H1 (cell line): ENCODE measurements at regions not wholly inside any gene's neighbourhood (a gene's known extent, or its start where the extent isn't known, plus 50 kb on each side); places are given as distances from the start of the nearest gene placed in this dataset.

Experiments used
- CTCF ChIA-PET: fragments of 300-600 bp; sonication (Branson Sonifier 250); formaldehyde crosslinking; loops from one replicate; lab custom pipeline; 2021; ENCODE audit not compliant: partially characterized antibody; lab: Charles Lee
- POLR2A ChIA-PET: fragments of 300-600 bp; sonication (Branson Sonifier 250); formaldehyde crosslinking; loops from one replicate; lab custom pipeline; 2021; ENCODE audit warnings: inconsistent platforms; ENCODE audit not compliant: partially characterized antibody; lab: Charles Lee
- DNase-seq, 2 experiments: peaks; one replicate each; pipeline versions ENCODE4 v3.0.0 to v3.0.0-alpha.2; 2010 to 2022; ENCODE audit warnings: low spot score in 2 of 2, low read depth in 1 of 2, mixed read lengths in 1 of 2
- FAIRE-seq: peaks from 2 replicates; lab custom pipeline; 2011; peaks lifted over from hg19 to GRCh38; lab: Jason Lieb, UNC
- H2AFZ ChIP-seq: 2 replicates; pipeline ENCODE4 v1.8.1; 2012; ENCODE audit warnings: low read length, inconsistent platforms
- H2AK5ac ChIP-seq: 2 replicates; pipeline ENCODE4 v1.6.1; 2013; ENCODE audit warnings: low read depth, low read length
- H2BK120ac ChIP-seq: replicated peaks from 2 replicates; pipeline ENCODE3; 2013; ENCODE audit warnings: low read depth, low read length, inconsistent platforms
- H2BK12ac ChIP-seq: 2 replicates; pipeline ENCODE4 v1.6.1; 2013; ENCODE audit warnings: low read depth, low read length
- H2BK15ac ChIP-seq: 2 replicates; pipeline ENCODE4 v1.6.1; 2013; ENCODE audit warnings: low read length
- H2BK20ac ChIP-seq: 2 replicates; pipeline ENCODE4 v1.6.1; 2013; ENCODE audit warnings: low read length
- H2BK5ac ChIP-seq: 2 replicates; pipeline ENCODE4 v1.6.1; 2013; ENCODE audit warnings: low read depth, low read length
- H3K14ac ChIP-seq: 2 replicates; pipeline ENCODE4 v1.6.1; 2013; ENCODE audit warnings: inconsistent platforms; ENCODE audit not compliant: insufficient read length
- H3K18ac ChIP-seq: 2 replicates; pipeline ENCODE4 v1.6.1; 2013; ENCODE audit warnings: low read length; ENCODE audit errors: extremely low read depth
- H3K23ac ChIP-seq: 2 replicates; pipeline ENCODE4 v1.6.1; 2013; ENCODE audit warnings: inconsistent platforms; ENCODE audit not compliant: insufficient read length
- H3K23me2 ChIP-seq: 2 replicates; pipeline ENCODE4 v1.6.1; 2013; ENCODE audit warnings: low read depth, low read length
- H3K27ac ChIP-seq: 2 replicates; pipeline ENCODE4 v1.6.1; 2011; ENCODE audit warnings: low read depth, low read length, inconsistent platforms
- H3K27me3 ChIP-seq, 4 experiments: replicated peaks in 1 of 4; 1 replicate in 1 of 4; 2 replicates in 3 of 4; pipeline versions ENCODE4 v1.6.1 to v1.8.1; 2011 to 2013; ENCODE audit warnings: low read length in 3 of 4, mild to moderate bottlenecking in 3 of 4, inconsistent platforms in 2 of 4, mixed read lengths in 2 of 4, moderate library complexity in 1 of 4; ENCODE audit not compliant: control insufficient read depth in 3 of 4, insufficient read depth in 3 of 4; ENCODE audit errors: extremely low read depth in 1 of 4
- H3K36me3 ChIP-seq, 4 experiments: 2 replicates each; pipeline versions ENCODE4 v1.6.1 to v1.8.1; 2011 to 2013; ENCODE audit warnings: mild to moderate bottlenecking in 4 of 4, low read length in 3 of 4, moderate library complexity in 2 of 4, control low read depth in 1 of 4, inconsistent platforms in 1 of 4; ENCODE audit not compliant: insufficient read depth in 4 of 4, control insufficient read depth in 2 of 4
- H3K4ac ChIP-seq: replicated peaks from 2 replicates; pipeline ENCODE3; 2013; ENCODE audit warnings: low read length, low read depth, mixed read lengths, inconsistent platforms; ENCODE audit not compliant: insufficient read length
- H3K4me1 ChIP-seq, 4 experiments: replicated peaks in 1 of 4; 1 replicate in 1 of 4; 2 replicates in 3 of 4; pipeline versions ENCODE4 v1.6.1 to v1.8.1; 2011 to 2013; ENCODE audit warnings: low read length in 3 of 4, inconsistent platforms in 2 of 4, mixed read lengths in 1 of 4; ENCODE audit not compliant: insufficient read depth in 4 of 4, control insufficient read depth in 3 of 4
- H3K4me2 ChIP-seq, 2 experiments: 2 replicates each; pipeline versions ENCODE4 v1.6.1 to v1.8.1; 2011 to 2013; ENCODE audit warnings: low read depth in 2 of 2, low read length in 2 of 2, control low read depth in 1 of 2, inconsistent platforms in 1 of 2, mild to moderate bottlenecking in 1 of 2; ENCODE audit not compliant: insufficient read depth in 1 of 2
- H3K4me3 ChIP-seq, 4 experiments: fragments of 200-600, 300-600 bp in 1 of 4; sonication (generic), shearing (Covaris generic), sonication (Bioruptor Twin) in 1 of 4; 2 replicates each; pipeline versions ENCODE4 v1.5.1 to v1.8.1; 2011 to 2016; ENCODE audit warnings: low read length in 4 of 4, low read depth in 3 of 4, control low read depth in 2 of 4, inconsistent platforms in 2 of 4, mild to moderate bottlenecking in 2 of 4, mixed read lengths in 1 of 4, moderate library complexity in 1 of 4; ENCODE audit not compliant: insufficient read depth in 2 of 4; ENCODE audit errors: extremely low read depth in 1 of 4
- H3K56ac ChIP-seq: replicated peaks from 2 replicates; pipeline ENCODE3; 2013; ENCODE audit warnings: low read depth, mild to moderate bottlenecking, mixed read lengths, low read length, inconsistent platforms; ENCODE audit not compliant: insufficient read length
- H3K79me1 ChIP-seq: 2 replicates; pipeline ENCODE4 v1.6.1; 2013; ENCODE audit warnings: low read depth, low read length, control low read depth
- H3K79me2 ChIP-seq, 2 experiments: 2 replicates each; pipeline versions ENCODE4 v1.6.1 to v1.8.1; 2012 to 2013; ENCODE audit warnings: low read length in 2 of 2, mild to moderate bottlenecking in 2 of 2, inconsistent platforms in 1 of 2; ENCODE audit not compliant: insufficient read depth in 2 of 2, control insufficient read depth in 1 of 2
- H3K9ac ChIP-seq, 4 experiments: replicated peaks in 1 of 4; 1 replicate in 1 of 4; 2 replicates in 3 of 4; pipeline versions ENCODE4 v1.6.1 to v1.8.1; 2011 to 2013; ENCODE audit warnings: low read depth in 3 of 4, low read length in 3 of 4, control low read depth in 2 of 4, mild to moderate bottlenecking in 2 of 4, moderate library complexity in 2 of 4, inconsistent platforms in 1 of 4; ENCODE audit errors: extremely low read depth in 1 of 4
- H3K9me3 ChIP-seq, 2 experiments: 2 replicates each; pipeline versions ENCODE4 v1.6.1 to v1.8.1; 2012 to 2013; ENCODE audit warnings: mild to moderate bottlenecking in 2 of 2, moderate library complexity in 2 of 2, control low read depth in 1 of 2, inconsistent platforms in 1 of 2, low read depth in 1 of 2, low read length in 1 of 2, mixed read lengths in 1 of 2; ENCODE audit not compliant: insufficient read depth in 2 of 2
- H4K20me1 ChIP-seq, 2 experiments: replicated peaks in 1 of 2; 2 replicates each; pipeline versions ENCODE3 to v1.8.1; 2011 to 2013; ENCODE audit warnings: inconsistent platforms in 2 of 2, low read length in 2 of 2, mild to moderate bottlenecking in 1 of 2; ENCODE audit not compliant: insufficient read depth in 2 of 2, control insufficient read depth in 1 of 2
- H4K5ac ChIP-seq: 2 replicates; pipeline ENCODE4 v1.6.1; 2013; ENCODE audit warnings: low read length, low read depth, mixed read lengths, inconsistent platforms; ENCODE audit not compliant: insufficient read length
- H4K8ac ChIP-seq: 2 replicates; pipeline ENCODE4 v1.8.0; 2013; ENCODE audit warnings: mild to moderate bottlenecking, moderate library complexity, low read length, inconsistent platforms; ENCODE audit not compliant: insufficient read depth; ENCODE audit errors: extremely low read depth
- H4K91ac ChIP-seq: replicated peaks from 2 replicates; pipeline ENCODE3; 2013; ENCODE audit warnings: low read length, mixed read lengths, inconsistent platforms; ENCODE audit not compliant: insufficient read length
- ASH2L ChIP-seq: fragments of 200-600, 300-600 bp; sonication (generic); IDR thresholded peaks from one replicate; pipeline ENCODE4 v1.7.1; 2017; ENCODE audit warnings: low read length
- HDAC6 ChIP-seq: IDR thresholded peaks from one replicate; pipeline ENCODE4 v1.7.1; 2012; ENCODE audit warnings: low read depth, mild to moderate bottlenecking, inconsistent platforms, low read length, moderate library complexity
- MAFK ChIP-seq: IDR thresholded peaks from 2 replicates; pipeline ENCODE4 v1.6.1; 2012; ENCODE audit warnings: low read depth, mild to moderate bottlenecking, improper control_type of control experiment, low read length
- NANOG ChIP-seq: IDR thresholded peaks from 2 replicates; pipeline ENCODE4 v1.6.1; 2011; ENCODE audit warnings: low read length, low read depth, mild to moderate bottlenecking, inconsistent platforms; ENCODE audit not compliant: insufficient read depth, poor library complexity, severe bottlenecking
- RXRA ChIP-seq: IDR thresholded peaks from 2 replicates; pipeline ENCODE4 v1.6.1; 2011; ENCODE audit warnings: low read depth, mild to moderate bottlenecking, low read length, moderate library complexity; ENCODE audit not compliant: insufficient read depth
- SIRT6 ChIP-seq: IDR thresholded peaks from one replicate; pipeline ENCODE4 v1.7.1; 2012; ENCODE audit warnings: low read length, inconsistent platforms
- SP2 ChIP-seq: IDR thresholded peaks from 2 replicates; pipeline ENCODE4 v1.6.1; 2012; ENCODE audit warnings: mild to moderate bottlenecking, low read length, inconsistent platforms
- SRF ChIP-seq: IDR thresholded peaks from 2 replicates; pipeline ENCODE4 v1.6.1; 2011; ENCODE audit warnings: mild to moderate bottlenecking, low read depth, low read length, moderate library complexity
- TCF12 ChIP-seq: IDR thresholded peaks from 2 replicates; pipeline ENCODE4 v1.6.1; 2011; ENCODE audit warnings: low read depth, mild to moderate bottlenecking, low read length
- WGBS, 2 experiments: shearing (Covaris generic) in 1 of 2; methylation state at CpG; one replicate each; pipeline versions ENCODE4 v1.1.6 to v1.1.7; 2013 to 2015; ENCODE audit warnings: low lambda C conversion rate in 2 of 2, mixed read lengths in 2 of 2, inconsistent platforms in 1 of 2, low coverage in 1 of 2, missing lambda C conversion rate in 1 of 2; ENCODE audit not compliant: insufficient replicate concordance in 2 of 2, insufficient coverage in 1 of 2, insufficient read length in 1 of 2; ENCODE audit errors: extremely low coverage in 1 of 2, missing lambda C conversion rate in 1 of 2; 5-methylcytosine and 5-hydroxymethylcytosine counted together

- H2BK20ac ChIP-seq = no peak overlapping the region
- no peak overlapping the region for H4K5ac ChIP-seq
- no peaks in the 10 kb centered on the region; a peak in 1 of 7 replicates for H3K4me1 ChIP-seq
- TF ChIP-seq SP2 = no peak
- TF ChIP-seq SRF = no peak
- no peak for TF ChIP-seq HDAC6
- TF ChIP-seq MAFK = no peak
- no peak for TF ChIP-seq RXRA
- TF ChIP-seq NANOG = no peak
- TF ChIP-seq ASH2L = no peak
- no peak for TF ChIP-seq SIRT6
- TF ChIP-seq TCF12 = no peak
- no peaks in the 10 kb centered on the region for H4K20me1 ChIP-seq
- FAIRE-seq (no peak), DNase-seq (no peak)
- ChIA-PET POLR2A (no interaction called here), CTCF (interaction anchor here (0.9 to 1.2 kb wide), 2 partner anchors 9 to 23 kb away, joined by 3 to 4 read pairs; no protein-coding TSS in a partner anchor)
- no peak overlapping the region for H2BK12ac ChIP-seq
- H2AFZ ChIP-seq = no peak overlapping the region
- no peaks in the 10 kb centered on the region for H3K9me3 ChIP-seq
- 95% methylated on average over 2 of the region's 2 CpGs; no CpG with 5 or more reads in 1 of the 2 experiments for WGBS, 2 experiments
- H4K8ac ChIP-seq = no peak overlapping the region
- no peak overlapping the region for H3K4ac ChIP-seq
- no peaks in the 10 kb centered on the region for H3K36me3 ChIP-seq
- no peak overlapping the region for H3K9ac ChIP-seq
- H3K27me3 ChIP-seq = no peaks in the 10 kb centered on the region
- H3K18ac ChIP-seq = no peak overlapping the region
- H3K14ac ChIP-seq = no peak overlapping the region
- H2AK5ac ChIP-seq = no peak overlapping the region
- H3K23me2 ChIP-seq = no peaks in the 10 kb centered on the region
- H3K56ac ChIP-seq = no peak overlapping the region
- no peaks in the 10 kb centered on the region for H3K79me1 ChIP-seq
- H3K23ac ChIP-seq = no peak overlapping the region
- no peak overlapping the region for H2BK120ac ChIP-seq
- no peak overlapping the region for H2BK5ac ChIP-seq
- no peak overlapping the region for H2BK15ac ChIP-seq
- no peak overlapping the region for H3K4me3 ChIP-seq
- H3K79me2 ChIP-seq = no peaks in the 10 kb centered on the region
- H3K4me2 ChIP-seq = no peak overlapping the region
- no peak overlapping the region for H4K91ac ChIP-seq
- no peak overlapping the region for H3K27ac ChIP-seq
These were observed 325.0 kb upstream of the UBE2E3 start for GRCh38 chr2:180655393-180655792.
